Liver (tissue), 3 donors: ENCODE measurements at regions not wholly inside any gene's neighbourhood (a gene's known extent, or its start where the extent isn't known, plus 50 kb on each side); places are given as distances from the start of the nearest gene placed in this dataset.

ENCODE experiments used
- GABPA ChIP-seq, 2 donors: IDR thresholded peaks in 1 of 2; conservative IDR thresholded peaks in 1 of 2; 2 replicates each; pipeline ENCODE4 v1.6.1; 2016; ENCODE audit warnings: antibody characterized with exemption in 2 of 2, mild to moderate bottlenecking in 1 of 2, moderate library complexity in 1 of 2
- JUND ChIP-seq, 2 donors: IDR thresholded peaks; 2 replicates each; pipeline ENCODE4 v1.6.1; 2016; ENCODE audit warnings: antibody characterized with exemption in 2 of 2
- RAD21 ChIP-seq, 2 donors: IDR thresholded peaks; 2 replicates each; pipeline ENCODE4 v1.6.1; 2016; ENCODE audit warnings: antibody characterized with exemption in 2 of 2, mild to moderate bottlenecking in 2 of 2
- SP1 ChIP-seq: IDR thresholded peaks from 2 replicates; pipeline ENCODE4 v1.6.1; 2018; ENCODE audit warnings: antibody characterized with exemption, mild to moderate bottlenecking
- TF ChIP-seq, protein P1 (sequence below): fragments of 150-350 bp; IDR thresholded peaks from 2 replicates; pipeline ENCODE4 v1.5.1; 2017; ENCODE audit warnings: improper control_type of control experiment, low read depth, low read length; ENCODE audit not compliant: missing input control
- TF ChIP-seq, protein P2 (sequence below): IDR thresholded peaks from 2 replicates; pipeline ENCODE4 v1.6.1; 2016; ENCODE audit warnings: antibody characterized with exemption, mild to moderate bottlenecking
- TF ChIP-seq, protein P3 (sequence below): IDR thresholded peaks from 2 replicates; pipeline ENCODE4 v1.6.1; 2016; ENCODE audit warnings: antibody characterized with exemption
- TF ChIP-seq, protein P4 (sequence below): IDR thresholded peaks from 2 replicates; pipeline ENCODE4 v1.6.1; 2016; ENCODE audit warnings: antibody characterized with exemption
- donor health status: healthy.
- donor health status: healthy.

DNA sequence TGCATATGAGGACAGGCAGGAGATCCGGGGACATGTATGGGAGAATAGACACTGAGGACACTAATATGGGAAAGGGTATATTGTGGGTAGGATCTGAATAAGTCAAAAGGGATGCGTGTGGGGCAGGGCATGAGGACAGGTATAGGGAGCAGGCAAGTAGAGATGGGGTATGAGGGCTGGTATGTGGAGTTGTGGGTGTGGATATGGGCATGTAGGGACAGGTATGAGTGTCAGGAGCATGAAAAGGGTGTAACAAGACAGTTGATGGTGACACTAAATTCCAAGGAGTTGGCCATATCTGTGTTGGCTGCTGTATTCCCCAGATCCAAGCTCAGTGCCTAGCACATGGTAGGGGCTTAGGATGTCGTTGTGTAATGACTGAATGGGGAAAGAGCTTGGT lies 84.4 kb upstream of the PAX2 start:
- TF ChIP-seq, protein P1, sequence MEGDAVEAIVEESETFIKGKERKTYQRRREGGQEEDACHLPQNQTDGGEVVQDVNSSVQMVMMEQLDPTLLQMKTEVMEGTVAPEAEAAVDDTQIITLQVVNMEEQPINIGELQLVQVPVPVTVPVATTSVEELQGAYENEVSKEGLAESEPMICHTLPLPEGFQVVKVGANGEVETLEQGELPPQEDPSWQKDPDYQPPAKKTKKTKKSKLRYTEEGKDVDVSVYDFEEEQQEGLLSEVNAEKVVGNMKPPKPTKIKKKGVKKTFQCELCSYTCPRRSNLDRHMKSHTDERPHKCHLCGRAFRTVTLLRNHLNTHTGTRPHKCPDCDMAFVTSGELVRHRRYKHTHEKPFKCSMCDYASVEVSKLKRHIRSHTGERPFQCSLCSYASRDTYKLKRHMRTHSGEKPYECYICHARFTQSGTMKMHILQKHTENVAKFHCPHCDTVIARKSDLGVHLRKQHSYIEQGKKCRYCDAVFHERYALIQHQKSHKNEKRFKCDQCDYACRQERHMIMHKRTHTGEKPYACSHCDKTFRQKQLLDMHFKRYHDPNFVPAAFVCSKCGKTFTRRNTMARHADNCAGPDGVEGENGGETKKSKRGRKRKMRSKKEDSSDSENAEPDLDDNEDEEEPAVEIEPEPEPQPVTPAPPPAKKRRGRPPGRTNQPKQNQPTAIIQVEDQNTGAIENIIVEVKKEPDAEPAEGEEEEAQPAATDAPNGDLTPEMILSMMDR = no peak
- TF ChIP-seq JUND (IDR thresholded peaks at IDR 0.05) (no peak), SP1 (no peak), RAD21 (IDR thresholded peaks at IDR 0.05) (no peak), GABPA (IDR thresholded peaks at IDR 0.05 in 1 of 2, conservative IDR thresholded peaks at IDR 0.05 in 1 of 2) (no peak)
- TF ChIP-seq, protein P2, sequence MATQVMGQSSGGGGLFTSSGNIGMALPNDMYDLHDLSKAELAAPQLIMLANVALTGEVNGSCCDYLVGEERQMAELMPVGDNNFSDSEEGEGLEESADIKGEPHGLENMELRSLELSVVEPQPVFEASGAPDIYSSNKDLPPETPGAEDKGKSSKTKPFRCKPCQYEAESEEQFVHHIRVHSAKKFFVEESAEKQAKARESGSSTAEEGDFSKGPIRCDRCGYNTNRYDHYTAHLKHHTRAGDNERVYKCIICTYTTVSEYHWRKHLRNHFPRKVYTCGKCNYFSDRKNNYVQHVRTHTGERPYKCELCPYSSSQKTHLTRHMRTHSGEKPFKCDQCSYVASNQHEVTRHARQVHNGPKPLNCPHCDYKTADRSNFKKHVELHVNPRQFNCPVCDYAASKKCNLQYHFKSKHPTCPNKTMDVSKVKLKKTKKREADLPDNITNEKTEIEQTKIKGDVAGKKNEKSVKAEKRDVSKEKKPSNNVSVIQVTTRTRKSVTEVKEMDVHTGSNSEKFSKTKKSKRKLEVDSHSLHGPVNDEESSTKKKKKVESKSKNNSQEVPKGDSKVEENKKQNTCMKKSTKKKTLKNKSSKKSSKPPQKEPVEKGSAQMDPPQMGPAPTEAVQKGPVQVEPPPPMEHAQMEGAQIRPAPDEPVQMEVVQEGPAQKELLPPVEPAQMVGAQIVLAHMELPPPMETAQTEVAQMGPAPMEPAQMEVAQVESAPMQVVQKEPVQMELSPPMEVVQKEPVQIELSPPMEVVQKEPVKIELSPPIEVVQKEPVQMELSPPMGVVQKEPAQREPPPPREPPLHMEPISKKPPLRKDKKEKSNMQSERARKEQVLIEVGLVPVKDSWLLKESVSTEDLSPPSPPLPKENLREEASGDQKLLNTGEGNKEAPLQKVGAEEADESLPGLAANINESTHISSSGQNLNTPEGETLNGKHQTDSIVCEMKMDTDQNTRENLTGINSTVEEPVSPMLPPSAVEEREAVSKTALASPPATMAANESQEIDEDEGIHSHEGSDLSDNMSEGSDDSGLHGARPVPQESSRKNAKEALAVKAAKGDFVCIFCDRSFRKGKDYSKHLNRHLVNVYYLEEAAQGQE = no peak
- TF ChIP-seq, protein P3, sequence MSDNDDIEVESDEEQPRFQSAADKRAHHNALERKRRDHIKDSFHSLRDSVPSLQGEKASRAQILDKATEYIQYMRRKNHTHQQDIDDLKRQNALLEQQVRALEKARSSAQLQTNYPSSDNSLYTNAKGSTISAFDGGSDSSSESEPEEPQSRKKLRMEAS = no peak
- TF ChIP-seq, protein P4, sequence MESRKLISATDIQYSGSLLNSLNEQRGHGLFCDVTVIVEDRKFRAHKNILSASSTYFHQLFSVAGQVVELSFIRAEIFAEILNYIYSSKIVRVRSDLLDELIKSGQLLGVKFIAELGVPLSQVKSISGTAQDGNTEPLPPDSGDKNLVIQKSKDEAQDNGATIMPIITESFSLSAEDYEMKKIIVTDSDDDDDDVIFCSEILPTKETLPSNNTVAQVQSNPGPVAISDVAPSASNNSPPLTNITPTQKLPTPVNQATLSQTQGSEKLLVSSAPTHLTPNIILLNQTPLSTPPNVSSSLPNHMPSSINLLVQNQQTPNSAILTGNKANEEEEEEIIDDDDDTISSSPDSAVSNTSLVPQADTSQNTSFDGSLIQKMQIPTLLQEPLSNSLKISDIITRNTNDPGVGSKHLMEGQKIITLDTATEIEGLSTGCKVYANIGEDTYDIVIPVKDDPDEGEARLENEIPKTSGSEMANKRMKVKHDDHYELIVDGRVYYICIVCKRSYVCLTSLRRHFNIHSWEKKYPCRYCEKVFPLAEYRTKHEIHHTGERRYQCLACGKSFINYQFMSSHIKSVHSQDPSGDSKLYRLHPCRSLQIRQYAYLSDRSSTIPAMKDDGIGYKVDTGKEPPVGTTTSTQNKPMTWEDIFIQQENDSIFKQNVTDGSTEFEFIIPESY = no peak
